ENCODE measurements at regions not wholly inside any gene's neighbourhood (a gene's known extent, or its start where the extent isn't known, plus 50 kb on each side); places are given as distances from the start of the nearest gene placed in this dataset.
A peak's percentile ranks its signal among the peaks of the same experiment; 100 is the strongest.
"Not testable (repeated sequence)": the region's sequence is repeated elsewhere in the genome, so short reads cannot be mapped to it uniquely, and the experiment has no call there.

DNA sequence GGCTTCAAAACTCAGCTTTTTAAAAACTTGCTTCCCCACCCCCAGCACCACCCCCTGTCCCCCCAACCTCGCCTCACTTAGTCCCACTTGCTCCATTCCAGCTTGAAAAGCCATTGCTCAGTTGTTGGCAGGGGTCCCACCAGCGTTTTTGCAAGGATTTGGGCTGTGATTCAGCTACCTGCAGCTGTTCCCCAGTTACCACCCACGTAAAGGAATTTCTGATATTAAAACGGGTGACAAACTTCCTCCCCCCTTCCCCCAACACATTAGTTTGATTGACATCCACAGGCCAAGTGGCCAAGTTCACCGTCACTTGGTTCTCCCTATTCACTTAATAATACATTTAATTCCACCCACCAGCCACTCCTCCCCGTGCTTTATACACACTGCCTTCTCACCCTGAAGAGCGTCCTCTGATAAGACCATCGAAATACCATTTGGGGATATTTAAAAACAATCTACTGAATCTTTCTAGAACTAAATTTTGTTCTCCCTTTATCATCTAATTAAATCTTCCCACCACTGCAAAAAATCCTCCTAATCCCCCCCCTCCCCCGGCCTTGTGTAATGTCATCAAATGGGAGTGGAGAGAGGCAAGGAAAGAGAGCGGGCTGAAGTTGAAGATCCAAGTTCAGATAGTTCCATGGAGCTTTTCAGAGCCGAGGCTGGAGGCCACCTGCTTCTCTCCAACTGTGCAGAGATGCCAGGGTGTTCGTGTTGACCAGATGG, 55.1 kb downstream of the SOX9 start:
- DNase-seq: peak; percentile 55

DNA sequence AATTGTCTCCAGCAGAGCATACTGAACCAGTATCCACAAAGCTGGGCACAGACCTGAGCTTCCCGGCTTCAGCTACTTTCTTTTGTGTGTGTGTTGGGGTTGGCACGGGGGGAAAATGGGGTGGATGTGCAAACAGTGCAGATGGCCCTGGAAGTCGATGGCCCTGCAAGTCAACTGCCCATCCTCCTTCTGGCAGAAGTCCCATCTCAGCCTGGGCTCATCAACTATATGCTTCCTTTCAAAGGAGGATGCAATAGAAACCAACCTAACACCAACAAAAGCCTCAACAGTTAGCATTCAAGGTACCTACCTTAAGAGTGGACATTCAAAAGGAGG, 55.7 kb downstream of the SOX9 start:
- peak; percentile 95 for DNase-seq

DNA sequence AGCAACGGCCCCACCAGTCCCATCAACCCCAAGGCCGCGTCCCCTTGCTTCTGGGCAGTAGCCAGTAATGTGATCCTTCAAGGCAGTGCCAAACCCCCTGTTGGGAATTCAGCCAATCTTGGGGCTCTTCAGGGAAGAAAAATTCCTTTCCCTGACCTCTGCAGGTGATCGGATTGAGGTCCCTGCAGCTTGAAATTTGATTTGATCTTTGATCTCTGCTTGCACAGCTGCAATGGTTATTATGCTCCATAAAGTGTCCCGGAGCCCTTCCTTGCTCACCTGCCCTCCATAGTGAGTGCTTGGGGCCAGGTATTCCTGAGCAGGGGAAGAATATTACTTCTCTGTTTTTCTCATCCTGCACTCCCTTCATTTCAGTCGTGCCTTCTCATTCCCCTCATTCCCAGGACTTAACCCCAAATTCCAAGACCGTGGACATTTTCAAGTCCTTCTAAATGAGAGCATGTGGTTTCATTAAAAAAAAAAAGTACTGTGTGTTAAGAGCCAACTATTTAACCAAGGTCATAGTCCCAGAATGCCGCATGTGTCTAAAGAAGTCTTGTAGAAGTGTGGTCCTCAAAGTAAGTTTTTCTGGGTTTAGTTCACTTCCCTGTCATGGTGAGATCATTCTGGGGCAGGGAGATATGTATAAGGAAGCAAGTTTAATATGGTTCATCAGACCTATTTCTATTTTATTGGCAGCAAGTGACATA, 56.3 kb downstream of the SOX9 start:
- peak; percentile 95 for DNase-seq

DNA sequence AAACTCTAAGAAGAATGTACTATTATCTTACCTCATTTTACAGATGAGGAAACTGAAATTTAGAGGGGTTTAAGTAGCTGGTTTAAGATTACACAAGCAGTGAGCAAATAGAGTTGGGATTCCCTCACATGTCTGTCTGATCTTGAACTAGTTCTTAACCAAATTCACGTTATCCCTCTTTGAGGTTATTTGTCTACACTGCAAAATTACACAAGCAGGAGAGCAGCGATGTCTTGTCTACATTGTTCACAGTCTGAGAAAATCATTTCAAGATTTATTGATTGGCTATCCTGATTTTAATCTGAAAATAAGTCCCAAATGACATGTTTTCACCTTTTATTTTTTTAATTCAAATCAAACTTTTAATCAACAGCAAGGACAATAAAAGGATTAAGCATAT, 56.9 kb downstream of the SOX9 start:
- no peak for DNase-seq

DNA sequence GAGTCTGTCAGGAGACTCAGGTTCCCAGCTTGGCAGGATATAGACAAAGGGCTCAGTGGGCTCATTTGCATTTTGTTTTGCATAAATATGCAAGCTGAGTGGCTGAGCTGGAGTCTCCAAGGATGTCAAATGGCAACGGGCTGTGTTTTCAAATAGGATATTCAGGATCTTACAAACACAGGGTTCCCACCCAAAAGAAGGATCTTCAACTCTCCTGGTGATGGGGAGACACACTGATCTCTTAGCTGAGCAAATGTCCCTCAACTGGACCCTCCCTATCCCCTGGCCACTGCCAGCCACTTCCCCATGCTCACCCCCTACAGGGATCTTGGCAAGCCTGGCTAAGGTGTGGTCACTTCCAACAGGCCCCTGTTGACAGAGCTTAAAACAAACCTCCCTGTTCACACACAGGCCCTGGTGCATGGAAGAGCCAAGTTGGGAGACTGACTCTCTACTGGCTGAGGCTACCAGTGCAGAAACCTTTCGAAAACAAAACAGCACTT, 61.6 kb downstream of the SOX9 start:
- DNase-seq: no peak

DNA sequence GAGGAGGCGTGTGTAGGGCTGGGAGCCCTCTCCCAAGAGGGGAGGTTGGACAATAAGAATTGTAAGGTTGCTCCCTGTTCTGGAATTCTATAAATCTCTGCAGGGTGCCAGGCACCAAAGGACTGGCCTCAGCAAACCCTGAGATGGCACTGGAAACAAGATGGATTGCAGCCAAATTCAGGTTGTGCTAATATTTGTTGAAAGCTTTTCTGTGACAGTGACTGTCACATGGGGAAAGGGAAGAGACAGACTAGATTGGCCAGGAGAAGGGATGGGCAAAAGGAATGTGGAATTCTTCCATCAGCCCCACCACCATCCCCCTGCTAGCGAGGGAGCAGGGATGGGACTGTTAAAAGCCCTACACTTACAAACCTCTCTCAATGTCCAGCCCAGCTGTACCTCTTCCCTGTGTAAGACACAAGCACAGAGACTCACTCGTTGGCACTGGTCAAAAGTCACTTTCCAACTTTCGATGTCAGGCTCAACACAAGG, 62.4 kb downstream of the SOX9 start:
- DNase-seq: peak; percentile 14

DNA sequence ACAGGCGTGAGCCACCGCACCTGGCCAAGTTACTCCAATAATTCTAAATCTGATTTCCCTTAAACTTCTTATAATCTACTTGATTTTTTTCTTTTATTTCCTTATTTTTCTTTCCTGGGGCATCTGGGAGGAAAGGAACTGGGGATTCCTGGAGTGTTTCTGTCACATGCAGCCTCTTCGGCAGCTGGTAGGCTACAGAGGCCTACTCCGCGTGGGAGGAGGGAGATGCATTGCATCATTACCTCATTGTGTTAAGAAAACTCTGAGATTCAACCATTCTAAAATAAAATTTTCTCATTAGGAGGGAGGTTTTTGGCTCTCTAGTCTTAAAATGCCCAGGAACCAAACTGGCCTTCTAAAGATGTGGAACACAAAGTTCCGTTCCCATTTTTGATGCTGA, 64.0 kb downstream of the SOX9 start:
- no peak for DNase-seq

DNA sequence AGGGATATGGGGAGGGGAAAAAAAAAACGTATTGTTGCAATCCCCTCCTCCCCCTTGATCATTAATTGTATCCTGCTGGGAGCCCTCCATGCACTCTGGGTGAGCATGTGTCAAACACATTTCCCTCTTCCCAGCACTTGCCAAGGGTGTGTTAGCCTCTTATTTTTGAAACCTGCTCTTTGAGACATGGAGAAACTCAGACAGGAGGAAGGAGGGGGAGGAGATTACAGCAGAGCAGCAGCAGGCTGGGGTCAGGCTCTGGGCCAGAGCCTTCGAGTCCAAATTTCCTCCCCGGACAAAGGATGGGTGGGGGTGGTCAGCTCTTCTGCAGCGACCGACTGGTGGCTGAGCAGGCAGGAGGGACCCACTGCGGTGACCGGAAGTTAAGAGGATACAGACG, 64.7 kb downstream of the SOX9 start:
- DNase-seq: no peak

DNA sequence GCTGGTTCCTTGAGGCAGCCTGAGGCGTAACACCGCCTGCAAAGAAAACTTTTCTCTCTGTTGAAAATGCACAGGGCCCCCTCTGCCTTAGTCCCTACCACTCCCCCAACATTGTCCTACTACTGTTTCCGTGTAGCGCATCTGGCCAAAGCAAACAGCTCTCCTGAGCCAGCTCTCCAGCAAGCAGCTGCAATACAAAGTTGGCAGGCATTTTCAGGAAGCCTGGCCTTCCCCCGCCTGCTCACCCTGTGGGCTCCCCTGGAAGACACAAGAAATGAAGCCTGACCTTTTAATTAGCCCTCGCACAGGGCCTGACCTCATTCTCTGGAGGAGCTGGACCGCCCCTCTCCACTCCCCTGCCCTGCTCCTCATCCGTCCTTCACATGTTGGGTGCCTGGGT, 66.7 kb downstream of the SOX9 start:
- DNase-seq: peak; percentile 88

DNA sequence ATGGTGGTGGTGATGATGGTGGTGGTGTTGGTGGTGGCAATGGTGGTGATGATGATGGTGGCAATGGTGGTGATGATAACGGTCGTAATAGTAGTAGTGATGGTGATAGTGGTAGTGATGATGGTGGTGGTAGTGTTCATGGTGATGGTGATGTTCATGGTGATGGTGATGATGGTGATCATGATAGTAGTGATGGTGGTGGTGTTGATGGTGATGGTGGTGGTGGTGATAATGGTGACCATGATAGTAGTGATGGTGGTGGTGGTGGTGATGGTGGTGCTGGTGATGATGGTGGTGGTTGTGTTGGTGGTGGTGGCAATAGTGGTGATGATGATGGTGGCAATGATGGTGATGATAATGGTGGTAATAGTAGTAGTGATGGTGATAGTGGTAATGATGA, 68.0 kb downstream of the SOX9 start:
- no peak for DNase-seq

DNA sequence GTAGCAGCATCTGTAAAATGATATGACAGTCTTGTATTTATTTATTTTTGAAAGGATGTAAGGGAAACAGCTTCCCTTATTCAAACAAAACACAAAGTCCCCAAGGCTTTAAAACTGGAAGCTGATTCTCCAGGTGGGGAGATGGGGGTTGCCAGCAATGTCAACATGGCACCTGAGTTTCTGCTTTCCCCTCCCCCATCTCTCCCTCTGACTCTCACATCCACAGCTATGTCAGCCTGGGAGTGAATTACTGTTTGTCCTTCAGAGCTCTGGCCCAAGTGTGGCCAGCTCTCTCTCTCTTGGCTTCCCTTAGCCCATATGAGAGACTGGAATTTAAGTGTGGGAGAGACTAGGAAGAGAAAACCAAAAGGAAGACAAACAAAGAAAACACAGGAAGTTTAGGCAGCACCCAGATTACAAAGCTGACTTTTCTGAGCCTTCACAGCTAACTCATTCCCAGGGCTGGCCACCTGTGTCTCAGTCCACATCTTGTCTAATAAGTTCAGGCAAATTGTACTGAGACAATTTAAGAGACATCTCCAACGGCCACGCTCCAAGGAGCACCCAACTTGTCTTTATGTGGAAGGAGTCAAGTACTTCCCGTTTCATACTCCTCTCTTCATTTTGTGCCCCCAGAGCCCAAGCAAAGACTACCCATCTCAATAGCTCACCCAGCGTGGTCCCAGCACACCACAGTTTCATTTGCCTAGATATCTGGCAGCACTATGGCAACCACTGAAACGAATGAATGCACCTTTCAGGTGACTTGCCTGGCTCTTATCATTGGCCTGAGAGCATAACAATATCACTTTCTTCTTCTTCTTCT, 69.2 kb downstream of the SOX9 start:
- no peak for DNase-seq

DNA sequence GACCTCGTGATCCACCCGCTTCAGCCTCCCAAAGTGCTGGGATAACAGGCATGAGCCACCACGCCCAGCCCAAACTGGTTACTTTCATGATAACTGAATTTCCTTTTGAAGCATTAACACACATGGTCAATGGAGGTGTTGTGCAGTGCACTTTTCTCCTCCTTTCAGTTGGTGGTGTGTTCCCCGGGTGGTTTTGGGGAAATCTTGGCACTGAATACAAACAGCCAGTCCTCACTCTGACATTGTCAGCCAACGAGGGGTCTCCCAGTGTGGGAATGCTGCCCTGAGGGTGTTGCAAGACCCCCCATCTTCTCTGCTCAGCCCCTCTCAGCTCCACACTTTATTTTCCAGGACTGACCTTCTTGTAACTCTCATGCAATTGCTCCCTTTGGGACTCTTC, 70.5 kb downstream of the SOX9 start:
- DNase-seq: no peak

DNA sequence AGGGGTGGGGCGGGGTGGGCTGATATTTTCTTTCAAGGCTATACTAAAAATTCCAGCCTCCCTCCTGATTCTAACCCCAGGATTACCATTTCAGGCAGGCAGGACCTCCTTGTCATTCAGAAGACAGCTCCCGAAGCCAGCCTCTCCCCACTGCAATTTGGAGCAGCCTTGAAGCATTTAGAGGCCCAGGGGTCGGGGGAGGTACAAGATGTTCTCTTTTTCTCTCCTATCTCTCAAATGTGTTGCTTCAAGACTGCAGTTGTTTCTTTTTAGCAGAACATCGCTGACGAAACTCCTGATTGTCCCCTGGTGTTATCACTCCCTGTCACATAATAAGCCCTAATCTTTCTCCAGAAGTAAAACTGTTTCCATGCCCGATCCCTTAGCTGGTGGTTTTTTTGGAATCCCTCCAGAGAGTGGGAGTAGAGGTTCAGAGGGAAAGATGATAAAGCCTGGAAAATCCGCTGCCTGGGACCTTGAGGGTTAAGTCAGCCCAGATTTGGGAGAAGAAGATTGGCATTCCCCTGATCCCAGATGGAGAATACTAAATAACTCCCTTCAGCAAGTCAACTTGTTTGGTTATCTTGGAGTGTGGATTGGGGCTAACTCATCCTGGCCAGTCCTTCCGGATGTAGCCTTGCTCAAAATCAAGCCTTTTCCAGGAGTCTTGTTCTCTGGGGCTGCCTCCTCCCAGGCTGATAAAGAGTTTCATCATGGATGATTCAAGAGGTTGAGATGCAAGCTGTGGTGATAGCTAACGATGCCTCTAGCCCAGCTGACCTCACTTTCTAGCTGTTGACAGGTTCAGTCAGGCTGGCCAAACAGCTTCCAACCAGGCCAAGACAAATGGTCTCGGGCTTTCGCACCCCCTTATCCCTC, 71.3 kb downstream of the SOX9 start:
- DNase-seq: no peak

DNA sequence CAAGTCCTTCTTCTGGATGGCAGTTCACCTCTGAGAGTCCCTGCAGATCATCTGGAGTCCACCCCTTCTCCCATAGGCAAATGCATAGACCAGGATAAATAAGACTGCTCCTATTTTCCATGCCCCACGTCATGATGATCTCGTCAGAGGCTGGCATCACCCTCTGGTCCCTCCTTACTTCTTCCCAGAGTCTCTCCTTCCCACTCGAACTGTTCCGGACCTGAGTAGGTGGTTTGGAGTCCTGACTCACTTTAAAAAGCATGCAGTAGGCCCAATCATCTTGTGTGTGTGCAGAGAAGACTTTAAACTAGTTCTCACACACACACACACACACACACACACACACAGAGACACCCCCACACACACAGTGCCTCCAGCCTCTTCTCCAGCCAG, 72.0 kb downstream of the SOX9 start:
- DNase-seq: no peak

DNA sequence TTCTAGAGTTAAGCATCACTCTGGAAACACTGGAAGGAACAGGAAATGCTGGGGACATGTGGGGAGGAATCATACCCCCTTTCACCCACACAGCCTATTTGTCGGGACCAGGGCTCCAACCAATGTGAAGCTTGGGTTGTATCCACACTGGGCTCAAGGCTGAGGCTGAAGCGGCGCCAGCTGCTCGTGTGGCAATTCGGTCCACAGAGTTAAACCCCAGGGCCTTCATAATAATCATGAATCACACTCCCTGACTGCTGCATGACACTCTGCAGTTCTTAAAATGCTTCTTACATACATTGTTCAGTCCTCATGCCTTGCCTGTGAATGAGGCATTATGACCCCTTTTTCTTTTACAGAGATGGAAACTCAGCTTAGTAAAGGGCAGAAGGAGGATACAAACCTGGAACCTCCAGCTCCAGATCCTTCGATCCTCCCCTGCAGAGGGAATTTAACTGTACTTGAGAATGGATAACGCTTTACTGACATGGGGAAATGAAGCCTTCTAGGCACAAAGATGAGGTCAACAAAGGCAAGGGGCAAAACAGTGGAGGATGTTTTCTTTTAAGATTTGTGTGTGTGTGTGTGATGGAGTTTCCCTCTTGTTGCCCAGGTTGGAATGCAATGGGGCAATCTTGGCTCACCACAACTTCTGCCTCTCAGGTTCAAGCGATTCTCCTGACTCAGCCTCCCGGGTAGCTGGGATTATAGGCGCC, 72.7 kb downstream of the SOX9 start:
- no peak for DNase-seq

DNA sequence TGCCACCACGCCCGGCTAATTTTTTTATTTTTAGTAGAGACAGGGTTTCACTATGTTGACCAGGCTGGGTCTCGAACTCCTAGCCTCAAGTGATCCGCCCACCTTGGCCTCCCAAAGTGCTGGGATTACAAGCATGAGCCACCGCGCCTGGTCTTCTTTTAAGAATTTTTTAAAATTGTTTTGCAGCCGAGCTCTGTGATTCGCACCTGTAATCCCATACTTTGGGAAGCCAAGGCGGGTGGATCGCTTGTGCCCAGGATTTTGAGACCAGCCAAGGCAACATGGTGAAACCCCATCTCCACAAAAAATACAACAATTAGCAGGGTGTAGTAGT, 73.3 kb downstream of the SOX9 start:
- not testable (repeated sequence) for DNase-seq

DNA sequence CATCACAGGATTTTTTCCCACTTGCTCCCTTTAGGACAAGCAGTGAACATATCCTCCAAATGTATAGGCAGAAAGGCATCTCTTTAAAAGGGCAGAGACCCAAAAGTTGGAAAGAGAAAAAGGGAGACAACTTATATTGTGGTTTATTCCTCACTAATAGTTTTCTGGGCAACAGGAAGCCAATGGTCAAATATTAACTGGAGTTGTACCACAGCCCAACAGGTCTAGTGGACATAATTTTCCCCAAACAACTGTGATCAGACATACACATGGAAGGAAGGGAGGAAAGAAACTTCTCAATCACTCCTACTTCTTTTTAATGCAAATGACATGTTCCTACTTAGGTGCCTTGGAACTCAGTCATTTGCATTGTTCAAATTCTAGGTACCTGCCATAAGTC, 78.4 kb downstream of the SOX9 start:
- DNase-seq: no peak

DNA sequence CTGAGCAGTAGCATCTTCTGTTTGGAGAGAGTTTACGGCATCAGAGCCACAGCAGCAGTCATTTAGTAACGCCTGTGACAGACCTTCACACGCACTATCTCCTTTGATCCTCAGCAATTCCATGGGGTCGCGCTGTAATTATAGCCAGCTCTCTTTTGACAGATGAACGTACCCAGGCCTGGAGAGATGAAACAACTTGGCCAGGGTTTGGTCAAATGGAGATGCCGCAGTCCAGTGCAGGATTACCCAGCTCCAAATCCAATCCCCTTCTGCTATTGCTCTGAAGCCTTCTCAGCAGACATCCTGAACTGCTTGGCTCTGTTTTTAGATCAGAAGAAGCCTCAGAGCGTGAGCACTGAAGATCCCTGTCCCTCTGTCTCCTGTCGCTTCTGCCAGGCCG, 83.9 kb downstream of the SOX9 start:
- DNase-seq: no peak

DNA sequence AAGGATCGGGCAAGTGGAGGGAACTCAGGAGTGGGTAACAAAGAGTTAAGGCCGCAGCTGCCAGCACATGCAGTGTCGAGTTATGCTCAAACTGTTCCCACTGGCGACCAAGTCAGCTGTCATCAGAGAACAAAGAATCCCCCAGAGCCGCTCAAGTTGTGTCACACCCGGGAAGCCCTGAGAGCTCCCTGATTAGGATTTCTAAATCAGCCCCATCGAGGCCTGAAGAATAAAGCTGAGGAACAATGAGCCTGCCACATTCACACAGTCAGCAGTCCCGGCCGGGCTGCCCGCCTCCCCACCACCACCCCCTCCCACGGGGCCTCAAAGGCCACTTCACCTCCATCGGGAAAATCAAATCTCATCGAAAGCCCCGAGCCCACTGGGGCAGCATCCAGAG, 84.5 kb downstream of the SOX9 start:
- no peak for DNase-seq

DNA sequence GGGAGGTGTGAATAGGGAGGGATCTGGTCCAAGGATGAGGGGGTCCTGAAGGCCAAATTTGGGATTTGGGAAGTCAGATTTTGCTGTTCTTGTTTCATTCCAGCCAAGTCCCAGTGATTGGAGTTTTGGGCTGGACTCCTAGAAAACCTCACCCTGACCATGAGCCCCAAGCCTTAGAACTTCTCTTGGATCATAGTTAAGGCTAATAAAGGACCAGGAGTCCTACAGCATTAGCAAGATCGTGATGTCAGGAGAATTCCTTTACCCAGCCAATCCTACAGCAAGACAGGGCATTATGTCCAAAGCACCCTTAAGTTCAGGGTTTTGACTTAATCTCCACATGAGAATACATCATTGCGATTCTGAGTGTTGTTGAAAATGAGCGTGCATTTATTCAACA, 85.0 kb downstream of the SOX9 start:
- DNase-seq: no peak

DNA sequence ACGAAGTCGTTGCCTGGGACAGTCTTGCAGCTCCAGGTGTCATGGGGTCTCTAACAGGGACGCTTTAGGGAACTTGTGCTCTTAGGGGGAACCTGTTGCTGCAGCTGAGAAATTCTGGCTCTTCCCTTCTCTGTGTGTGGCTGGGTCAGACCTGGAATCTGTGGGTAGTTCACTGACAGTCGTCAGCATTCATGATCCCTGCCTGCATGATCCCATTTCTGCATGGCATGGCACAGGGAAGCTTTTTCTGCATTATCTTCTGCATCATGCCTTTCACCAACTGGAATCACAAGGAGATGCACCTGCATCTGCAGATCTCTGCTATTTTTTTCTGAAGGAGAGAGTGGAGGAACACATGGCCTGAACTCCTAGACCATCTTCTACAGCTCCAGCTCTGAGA, 85.6 kb downstream of the SOX9 start:
- DNase-seq: no peak

DNA sequence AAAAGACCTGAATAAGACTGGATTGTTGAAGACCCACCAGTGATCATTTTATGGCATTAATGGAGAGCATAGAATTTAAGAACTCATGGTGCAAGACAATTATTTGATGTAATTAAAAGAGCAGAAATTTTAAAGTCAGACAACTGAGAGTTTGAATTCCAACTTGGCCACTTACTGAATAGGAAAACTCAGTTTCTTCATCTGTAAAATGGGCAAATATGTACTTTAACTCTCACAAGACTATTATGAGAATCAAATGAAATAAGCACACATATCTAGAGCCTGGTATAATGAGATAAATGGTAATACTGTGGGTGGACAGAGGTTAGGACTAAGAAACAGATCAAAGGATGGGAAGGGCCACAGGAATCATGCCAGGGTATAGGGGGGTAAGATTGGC, 88.0 kb downstream of the SOX9 start:
- no peak for DNase-seq

All from NCI-H1092 treated with DMSO at 0.1 percent for 48 hours (cell line).